ENCODE measurements at regions not wholly inside any gene's neighbourhood (a gene's known extent, or its start where the extent isn't known, plus 50 kb on each side); places are given as distances from the start of the nearest gene placed in this dataset.

DNA sequence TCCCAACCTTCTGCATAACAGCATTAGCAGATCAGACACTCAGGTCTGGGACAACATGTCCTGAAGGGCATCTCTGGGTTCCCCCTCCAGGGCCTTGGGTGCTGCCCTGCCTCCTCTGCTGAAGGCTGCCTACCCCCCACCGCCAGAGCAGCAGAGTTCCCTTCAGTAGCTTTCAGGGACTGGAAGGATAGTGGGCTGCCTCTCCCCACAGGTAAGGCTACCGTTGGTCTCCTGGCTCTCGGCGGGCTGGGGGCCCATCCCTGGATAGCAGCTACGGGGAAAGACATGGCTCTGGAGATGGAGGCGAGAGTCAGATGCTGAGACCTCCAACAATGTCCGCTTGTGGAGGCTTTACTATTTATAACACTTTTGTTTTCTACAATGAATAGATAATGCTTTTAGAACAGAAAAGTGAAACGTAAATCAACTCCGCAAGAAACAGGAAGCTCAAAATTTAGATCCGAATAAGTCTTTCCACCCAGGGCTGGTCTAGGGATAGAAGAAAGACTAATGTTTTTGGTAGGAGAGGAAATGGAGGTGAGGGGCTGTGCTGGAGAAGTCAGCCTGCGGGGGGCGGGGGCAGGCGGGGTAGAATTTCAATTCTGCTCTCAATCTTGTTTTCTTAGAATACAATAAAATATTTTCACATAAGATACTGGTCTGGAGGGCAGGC is 58.4 kb downstream of the ARL4C start:
- FAIRE-seq: no peak

DNA sequence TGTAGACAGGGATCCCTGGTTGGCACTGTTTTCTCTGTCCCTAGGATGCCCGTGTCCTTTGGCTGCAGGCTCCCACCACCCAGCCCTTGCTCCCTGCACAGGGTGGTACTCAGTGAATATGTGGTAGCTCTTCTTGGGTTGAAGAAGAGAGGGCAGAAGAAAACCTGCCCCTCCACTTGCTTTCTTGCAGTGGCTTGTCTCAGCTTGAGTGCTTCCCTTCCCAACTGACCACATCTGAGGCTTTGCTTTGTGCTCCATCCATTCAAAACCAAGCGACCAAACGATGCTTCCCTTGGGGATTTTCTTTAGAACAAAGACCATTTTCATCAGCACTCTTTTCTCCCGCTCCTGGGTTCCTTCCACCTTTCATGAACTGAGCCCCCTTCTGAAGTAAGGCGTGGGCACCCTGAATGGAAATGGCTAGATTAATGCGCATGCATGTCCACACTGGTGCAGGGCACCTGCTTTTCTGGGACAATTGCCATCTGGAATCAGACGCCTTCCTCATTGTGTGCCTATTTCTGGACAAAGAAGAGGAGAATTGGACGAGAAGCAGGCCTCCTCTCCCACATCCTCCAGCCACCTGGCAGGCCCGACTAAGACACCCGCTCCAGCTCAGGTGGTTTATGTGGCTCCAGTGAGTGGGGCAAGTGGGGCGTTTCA is 59.1 kb downstream of the ARL4C start:
- no peak for FAIRE-seq

DNA sequence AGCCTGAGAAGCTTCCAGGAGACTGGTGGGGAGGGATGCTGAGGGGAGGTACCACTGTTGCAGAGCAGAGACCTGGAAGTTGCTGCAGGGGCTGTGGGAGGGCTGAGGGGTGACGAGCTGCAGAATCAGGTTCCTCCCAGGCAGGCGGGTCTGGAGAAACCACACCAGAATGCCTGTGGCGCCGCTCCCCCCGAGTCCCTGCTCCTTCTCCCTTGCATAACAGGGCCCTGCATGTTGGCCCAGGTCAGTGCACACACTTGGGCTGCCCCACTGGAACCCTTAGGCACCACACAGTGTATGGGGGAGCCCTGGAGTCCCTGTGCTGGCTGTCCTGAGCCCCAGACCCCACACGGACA is 60.4 kb downstream of the ARL4C start:
- no peak for FAIRE-seq

- no peak for FAIRE-seq
Measured at GRCh38 chr2:234435836-234436481, 60.9 kb downstream of the ARL4C start.

- no peak for FAIRE-seq
Measured at GRCh38 chr2:234433201-234433600, 63.7 kb downstream of the ARL4C start.

GRCh38 chr2:234430871-234431270 is 66.0 kb downstream of the ARL4C start:
- no peak for FAIRE-seq

GRCh38 chr2:234429265-234429664 is 67.6 kb downstream of the ARL4C start:
- FAIRE-seq: no peak

DNA sequence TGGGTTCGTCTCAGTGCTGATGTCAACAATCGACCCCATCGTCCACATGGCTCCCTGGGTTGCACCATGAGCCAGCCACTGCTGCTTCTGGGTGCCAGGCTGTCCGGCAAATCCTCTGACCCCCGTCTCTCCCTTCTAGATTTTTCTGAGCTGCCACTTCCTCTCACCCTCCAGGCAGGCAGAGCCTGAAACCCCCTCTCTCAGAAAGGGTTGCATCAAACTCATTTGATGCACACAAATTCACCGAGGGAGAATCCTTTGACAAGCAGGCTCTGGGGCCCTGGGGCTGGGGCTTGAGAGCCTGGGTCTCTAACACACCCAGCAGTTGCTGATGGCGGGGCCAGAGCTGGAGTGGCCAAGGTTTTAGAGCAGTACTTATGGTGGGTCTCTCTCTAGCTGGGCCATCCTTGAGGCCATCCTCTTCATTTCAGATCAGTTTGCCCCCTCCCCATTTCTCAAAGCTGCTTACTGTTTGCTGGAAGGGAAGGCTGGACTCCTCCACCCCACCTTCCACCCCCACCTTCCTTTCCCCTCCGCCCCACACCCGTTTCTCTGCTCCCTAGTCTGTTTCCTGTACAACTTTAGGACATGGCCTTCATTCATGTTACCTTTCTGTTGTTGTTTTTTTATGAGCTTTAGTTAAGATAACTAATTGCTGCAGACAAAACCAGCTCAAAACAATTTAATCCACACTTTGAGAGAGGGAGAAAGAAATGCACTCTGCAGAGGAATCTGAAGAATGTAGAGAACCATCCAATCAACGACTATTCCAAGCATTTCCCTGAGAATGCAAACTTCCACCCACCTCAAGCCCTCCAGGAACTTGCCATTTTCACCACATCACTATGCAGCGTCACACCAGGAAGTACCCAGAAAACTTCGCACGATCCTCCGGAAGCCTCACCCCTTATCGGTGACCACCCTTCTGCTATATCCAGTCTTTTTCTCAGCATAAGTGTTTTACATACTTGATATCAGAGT is 69.5 kb downstream of the ARL4C start:
- no peak for FAIRE-seq

DNA sequence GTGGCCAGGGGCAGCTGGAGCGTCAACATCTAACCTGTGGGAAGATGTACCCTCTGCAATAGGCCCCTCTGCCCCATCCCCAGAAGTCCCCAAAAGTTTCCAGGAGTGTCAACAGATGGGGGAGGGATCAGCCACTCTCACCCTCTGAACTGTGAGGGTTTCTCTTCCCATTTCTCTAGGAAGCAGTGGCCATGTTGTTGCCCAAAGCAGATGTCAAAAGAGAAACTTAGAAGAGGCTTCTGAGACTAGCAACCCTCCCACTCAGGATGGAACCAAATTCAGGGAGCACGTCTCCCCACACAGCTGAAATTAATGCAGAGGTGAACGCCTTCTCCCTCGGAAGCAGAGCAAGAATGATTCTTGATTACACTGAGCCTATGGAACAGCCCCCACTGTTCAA is 70.3 kb downstream of the ARL4C start:
- no peak for FAIRE-seq

GRCh38 chr2:234425639-234426603 is 71.0 kb downstream of the ARL4C start:
- FAIRE-seq: no peak

DNA sequence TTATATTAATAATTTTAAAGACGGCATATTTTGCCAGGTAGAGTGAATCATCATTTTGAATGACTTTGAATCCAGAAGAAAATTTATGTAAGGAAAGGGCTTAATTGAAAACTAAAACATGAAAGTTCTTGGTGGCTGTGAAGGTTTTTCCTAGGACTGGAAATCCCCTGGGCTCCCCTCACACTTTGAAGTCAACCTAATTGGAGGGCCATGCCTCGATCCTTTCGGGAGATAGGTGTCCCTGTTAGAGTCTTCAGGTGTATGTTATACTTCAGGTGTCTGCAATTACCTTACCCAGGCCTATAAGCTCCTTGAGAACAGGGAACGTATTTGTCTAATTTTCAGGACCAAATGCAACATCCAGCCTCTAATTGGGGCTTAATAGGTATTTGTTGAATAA is 73.0 kb downstream of the ARL4C start:
- no peak for FAIRE-seq

DNA sequence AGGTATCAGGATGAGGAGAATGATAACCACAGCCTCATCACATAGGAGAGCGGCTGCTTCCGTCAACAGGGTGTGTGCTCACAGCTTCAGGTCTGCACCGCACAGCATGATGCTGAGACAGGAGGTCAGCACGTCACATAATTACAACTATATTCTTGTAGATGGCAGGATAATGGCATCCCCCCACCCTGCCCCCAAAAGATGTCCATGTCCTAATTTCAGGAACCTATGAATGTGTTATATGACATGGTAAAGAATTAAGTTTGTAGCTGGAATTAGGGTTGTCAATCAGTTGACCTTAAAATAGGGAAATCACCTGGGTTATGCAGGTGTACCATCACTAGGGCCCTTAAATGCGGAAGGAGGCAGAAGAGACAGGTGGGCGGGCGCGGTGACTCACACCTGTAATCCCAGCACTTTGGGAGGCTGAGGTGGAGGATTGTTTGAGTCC is 73.9 kb downstream of the ARL4C start:
- FAIRE-seq: no peak

DNA sequence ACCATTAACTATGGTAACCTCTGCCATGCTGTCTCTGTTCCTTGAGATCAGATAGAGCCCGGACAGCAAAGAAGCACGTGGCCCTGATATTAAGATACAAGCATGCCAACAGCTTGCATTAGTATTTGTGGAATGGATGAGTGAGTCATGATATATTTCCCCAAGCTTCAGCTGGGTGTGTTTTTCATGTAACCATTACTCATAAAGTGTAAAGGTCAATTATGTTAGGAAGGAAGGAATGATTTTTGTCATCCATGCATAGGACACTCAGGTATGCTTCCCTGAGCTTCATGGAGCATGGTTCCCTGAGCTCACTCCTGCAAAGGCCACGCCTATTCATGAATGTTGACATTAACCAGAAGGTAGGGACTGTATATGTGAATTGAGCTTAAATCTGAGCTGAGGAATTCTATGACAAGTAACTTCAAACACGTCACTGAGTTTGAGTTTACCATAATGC is 74.6 kb downstream of the ARL4C start:
- peak; percentile 5 for FAIRE-seq

DNA sequence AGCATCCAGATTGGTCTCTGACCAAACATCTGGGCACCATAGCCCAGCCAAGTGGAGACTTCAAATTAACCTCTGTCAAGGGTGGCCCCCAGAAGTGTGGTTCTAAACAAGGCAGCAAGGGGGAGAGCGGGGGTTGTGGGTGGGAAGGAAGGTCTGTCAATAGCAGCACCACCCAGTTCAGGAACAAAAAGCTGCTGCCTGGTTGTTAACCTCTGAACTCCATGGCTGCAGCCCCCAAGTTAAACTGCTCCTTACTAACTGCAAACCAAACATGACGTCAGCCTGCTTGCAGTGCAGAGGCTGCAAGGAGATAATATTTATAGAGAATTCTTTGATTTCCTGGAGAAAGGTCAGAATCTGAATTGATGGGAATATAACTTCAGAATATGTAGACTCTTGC is 76.5 kb downstream of the ARL4C start:
- no peak for FAIRE-seq

DNA sequence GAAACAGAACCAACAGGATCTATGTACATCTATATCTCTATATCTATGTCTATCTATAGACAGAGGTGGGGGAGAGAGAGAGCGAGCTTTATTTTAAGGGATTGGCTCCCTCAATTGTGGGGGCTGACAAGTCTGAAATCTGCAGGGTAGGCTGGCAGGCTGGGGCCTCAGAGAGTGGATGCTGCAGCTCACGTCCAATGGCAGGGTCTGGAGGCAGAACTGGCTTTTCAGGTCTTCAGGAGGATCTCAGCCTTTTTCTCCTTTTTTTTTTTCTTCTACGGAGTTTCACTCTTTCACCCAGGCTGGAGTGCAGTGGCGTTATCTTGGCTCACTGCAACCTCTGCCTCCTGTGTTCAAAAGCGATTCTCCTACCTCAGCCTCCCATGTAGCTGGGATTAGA is 77.2 kb downstream of the ARL4C start:
- FAIRE-seq: no peak

DNA sequence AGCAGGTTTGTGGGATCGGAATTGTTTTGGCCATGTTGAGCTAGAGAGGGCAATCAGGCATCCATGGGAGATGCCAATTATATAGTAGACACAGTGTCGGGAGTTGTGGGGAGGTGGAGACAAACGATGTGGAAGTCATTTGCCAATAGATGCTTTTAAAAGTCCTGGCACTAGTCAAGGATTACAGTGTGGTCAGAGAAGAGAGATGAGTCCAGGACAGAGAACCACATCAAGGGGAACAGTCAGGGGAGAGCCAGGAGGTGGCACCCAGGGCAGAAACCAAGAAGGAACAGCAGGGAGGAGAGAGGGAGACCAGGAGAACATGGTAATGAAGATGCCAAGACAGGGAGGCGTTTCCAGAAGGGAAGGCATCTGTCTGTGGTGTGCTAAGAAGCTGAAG is 81.2 kb downstream of the ARL4C start:
- no peak for FAIRE-seq

GRCh38 chr2:234414596-234414995 is 82.3 kb downstream of the ARL4C start:
- FAIRE-seq: no peak

- FAIRE-seq: no peak
Measured at GRCh38 chr2:234412726-234413125, 84.2 kb downstream of the ARL4C start.

- FAIRE-seq: no peak
Measured at GRCh38 chr2:234411793-234412192, 85.1 kb downstream of the ARL4C start.

GRCh38 chr2:234410526-234410925 is 86.4 kb downstream of the ARL4C start:
- no peak for FAIRE-seq

DNA sequence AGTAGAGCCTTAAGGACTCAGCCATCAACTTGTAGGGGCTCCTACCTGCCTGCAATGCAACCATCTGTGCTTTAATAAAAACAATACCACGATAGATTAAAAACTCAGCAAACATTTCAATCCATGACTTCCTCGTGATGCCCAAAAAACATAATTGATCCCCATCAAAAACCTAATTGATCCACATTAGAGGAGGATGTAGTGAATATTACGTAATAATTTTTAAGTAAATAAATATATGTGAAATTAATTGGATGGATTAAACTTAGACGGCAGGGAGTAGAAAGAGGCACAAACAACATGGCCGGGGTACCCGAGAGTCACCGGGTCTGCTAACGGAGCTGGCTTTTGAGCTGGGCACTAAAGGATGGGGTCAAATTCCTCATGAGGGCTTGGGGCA is 87.3 kb downstream of the ARL4C start:
- no peak for FAIRE-seq

DNA sequence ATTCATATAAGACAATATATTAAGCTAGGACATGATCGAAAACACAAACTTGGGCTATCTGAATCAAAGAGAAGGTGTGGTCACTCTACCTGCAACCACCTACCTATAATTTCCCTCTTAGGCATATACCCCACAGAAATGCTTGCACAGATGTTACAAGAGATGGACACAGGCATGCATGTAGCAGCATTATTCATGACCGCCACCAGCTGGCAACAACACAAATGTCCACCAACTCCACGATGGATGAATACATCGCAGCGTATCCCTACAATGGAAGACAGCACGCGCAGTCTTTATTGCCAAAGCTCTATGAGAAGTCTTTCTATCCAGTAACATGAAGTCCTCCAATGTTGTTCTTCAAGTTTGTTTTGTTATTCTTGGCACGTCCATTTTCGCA is 90.8 kb downstream of the ARL4C start:
- no peak for FAIRE-seq

All from colon (tissue), 2 donors.